A673 (cell line): ENCODE measurements at regions not wholly inside any gene's neighbourhood (a gene's known extent, or its start where the extent isn't known, plus 50 kb on each side); places are given as distances from the start of the nearest gene placed in this dataset.

Experiments
- EZH2 ChIP-seq: fragments of 200-600 bp; sonication (generic); IDR thresholded peaks from 2 replicates; pipeline ENCODE4 v1.6.1; 2017; ENCODE audit warnings: borderline replicate concordance, low read depth, mild to moderate bottlenecking, mixed read lengths, antibody characterized with exemption, low read length; ENCODE audit not compliant: poor library complexity, severe bottlenecking
- TF ChIP-seq, protein P1 (sequence below): fragments of 300-800, 200-600 bp; sonication (generic); conservative IDR thresholded peaks from 2 replicates; pipeline ENCODE4 v1.5.1; 2017; ENCODE audit warnings: low read depth, mild to moderate bottlenecking, antibody characterized with exemption, low read length, moderate library complexity, mixed read lengths

DNA sequence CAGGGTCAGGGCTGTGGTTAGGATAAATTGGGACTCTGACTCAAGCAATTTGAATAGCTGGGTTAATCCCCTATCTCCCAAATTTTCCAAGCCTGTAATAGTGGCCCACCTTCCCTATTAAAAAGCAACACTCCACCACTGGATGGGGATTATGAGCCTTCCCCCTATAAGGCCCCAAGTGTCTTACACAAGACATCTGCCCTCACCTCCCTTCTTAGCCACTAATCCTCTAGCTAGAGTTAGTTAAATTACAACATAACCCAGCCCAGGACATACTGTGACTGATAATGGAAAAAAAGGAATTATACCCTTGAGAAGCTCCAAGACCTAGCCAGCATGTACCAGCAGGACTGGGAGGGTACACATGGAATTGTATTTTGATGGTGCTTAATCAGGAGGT lies 190.4 kb downstream of the NRP2 start:
- no peak for TF ChIP-seq EZH2
- TF ChIP-seq, protein P1, sequence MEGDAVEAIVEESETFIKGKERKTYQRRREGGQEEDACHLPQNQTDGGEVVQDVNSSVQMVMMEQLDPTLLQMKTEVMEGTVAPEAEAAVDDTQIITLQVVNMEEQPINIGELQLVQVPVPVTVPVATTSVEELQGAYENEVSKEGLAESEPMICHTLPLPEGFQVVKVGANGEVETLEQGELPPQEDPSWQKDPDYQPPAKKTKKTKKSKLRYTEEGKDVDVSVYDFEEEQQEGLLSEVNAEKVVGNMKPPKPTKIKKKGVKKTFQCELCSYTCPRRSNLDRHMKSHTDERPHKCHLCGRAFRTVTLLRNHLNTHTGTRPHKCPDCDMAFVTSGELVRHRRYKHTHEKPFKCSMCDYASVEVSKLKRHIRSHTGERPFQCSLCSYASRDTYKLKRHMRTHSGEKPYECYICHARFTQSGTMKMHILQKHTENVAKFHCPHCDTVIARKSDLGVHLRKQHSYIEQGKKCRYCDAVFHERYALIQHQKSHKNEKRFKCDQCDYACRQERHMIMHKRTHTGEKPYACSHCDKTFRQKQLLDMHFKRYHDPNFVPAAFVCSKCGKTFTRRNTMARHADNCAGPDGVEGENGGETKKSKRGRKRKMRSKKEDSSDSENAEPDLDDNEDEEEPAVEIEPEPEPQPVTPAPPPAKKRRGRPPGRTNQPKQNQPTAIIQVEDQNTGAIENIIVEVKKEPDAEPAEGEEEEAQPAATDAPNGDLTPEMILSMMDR = no peak
